Epidermal melanocyte (primary cell): ENCODE measurements at regions not wholly inside any gene's neighbourhood (a gene's known extent, or its start where the extent isn't known, plus 50 kb on each side); places are given as distances from the start of the nearest gene placed in this dataset.

ENCODE experiments used
- DNase-seq: peaks from one replicate; pipeline ENCODE4 v3.0.0; 2011; ENCODE audit warnings: low spot score; ENCODE audit not compliant: insufficient read length

GRCh38 chr5:173826086-173826427, 62.1 kb upstream of the CPEB4 start:
- DNase-seq: no peak

DNA sequence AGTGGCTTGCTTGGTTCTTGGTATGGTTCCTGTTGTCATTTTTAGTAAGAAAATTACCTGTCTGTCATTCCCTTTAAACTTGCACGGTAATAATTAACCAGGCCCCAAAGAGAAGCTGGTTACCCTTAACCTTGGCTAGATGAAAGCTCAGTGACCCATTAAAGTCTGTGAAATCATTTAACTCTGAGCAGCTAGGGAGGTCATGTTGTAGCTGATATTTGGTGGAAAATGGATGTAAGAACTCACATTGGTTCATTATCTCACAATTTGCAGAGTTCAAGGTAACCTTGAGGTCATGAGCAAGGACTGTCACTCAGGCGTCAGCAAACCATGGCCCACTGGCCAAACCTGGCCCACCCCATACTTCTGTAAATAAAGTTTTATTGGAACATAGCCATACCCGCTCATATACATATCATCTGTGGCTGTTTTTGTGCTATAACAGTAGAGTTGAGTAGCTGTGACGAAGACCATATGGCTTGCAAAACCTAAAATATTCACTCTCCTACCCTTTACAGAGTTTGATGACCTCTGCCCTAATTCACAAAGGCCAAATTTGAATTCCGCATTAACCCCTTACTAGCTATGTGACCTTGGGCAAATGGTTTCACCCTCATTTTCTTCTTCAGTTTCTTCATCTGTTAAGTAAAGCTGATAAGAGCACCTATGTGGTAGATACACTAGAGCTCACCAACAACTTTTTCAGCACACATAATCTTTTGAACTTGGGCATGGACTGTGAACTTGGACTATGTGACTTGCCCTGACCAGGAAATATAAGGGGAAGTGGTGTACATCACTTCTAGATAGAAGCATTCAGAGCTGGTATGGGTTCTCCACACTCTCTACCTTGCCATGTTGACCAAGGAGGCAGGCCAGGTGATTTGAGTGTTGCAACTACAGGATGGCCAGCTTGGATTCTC, 61.5 kb upstream of the CPEB4 start:
- DNase-seq: no peak

DNA sequence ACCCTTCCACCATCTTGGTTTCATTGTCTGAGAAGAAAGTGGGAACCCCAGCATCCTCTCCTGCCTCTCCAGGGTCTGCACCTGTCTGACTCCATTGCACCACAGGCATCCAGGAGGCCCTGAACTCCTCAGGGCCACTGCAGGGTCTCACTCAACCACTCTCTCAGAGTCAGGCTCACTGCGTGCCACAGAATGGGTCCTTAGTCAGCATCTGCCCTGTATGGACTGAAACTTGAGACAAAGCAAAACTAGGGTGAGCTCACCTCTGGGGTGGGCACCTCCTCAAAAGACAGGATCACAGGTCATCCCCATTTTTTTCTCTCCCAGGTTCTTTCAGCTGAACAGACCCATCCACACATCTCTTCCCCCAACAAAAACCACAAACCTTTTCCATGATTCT, 59.2 kb upstream of the CPEB4 start:
- DNase-seq: no peak

GRCh38 chr5:173829826-173830225, 58.3 kb upstream of the CPEB4 start:
- no peak for DNase-seq

- DNase-seq: no peak
Observed at GRCh38 chr5:173830421-173830820, 57.7 kb upstream of the CPEB4 start.

GRCh38 chr5:173831196-173831914, 56.8 kb upstream of the CPEB4 start:
- no peak for DNase-seq

GRCh38 chr5:173832386-173832785, 55.8 kb upstream of the CPEB4 start:
- DNase-seq: no peak

DNA sequence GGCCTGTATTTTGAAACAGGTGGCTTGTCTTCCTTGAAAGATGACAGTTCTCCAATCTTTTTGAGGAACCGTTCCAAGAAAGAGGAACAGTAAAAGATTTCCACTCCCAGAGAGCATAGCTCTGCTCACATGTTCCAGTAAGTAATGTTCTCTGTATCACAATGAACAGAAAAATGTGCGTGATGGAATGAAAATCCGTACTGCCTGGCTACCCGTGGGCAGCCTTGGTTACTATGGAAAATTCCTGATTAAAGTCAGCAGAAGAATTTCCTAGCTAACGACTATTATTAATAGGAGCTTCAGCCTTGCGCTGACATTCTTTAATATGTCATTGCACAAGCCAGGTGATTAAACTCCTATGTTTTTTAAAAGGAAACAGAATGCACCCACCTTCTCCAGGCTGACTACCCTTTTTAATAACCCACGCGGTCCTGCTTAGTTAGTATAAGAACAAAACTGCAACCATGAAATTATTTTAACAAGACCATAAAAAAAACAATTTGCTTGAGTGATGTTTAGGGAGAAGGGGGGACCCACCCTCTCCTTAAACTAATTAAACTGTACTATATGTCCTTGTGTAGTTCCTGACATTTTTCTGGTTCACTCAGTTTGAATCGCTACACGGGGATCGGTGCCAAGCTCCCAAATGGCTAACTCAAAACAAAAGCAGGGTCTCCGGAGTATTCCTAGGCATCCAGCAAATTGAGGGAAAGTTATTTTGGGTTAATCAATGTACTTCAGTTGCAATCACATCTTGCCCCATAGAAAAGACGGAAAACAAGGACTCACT, 54.8 kb upstream of the CPEB4 start:
- DNase-seq: no peak

GRCh38 chr5:173834071-173834771, 53.9 kb upstream of the CPEB4 start:
- DNase-seq: no peak

- DNase-seq: no peak
Observed at GRCh38 chr5:173835131-173835530, 53.0 kb upstream of the CPEB4 start.

GRCh38 chr5:173835661-173836060, 52.5 kb upstream of the CPEB4 start:
- DNase-seq: no peak

- no peak for DNase-seq
Observed at GRCh38 chr5:173837654-173838053, 50.5 kb upstream of the CPEB4 start.
